Endodermal cell (in vitro differentiated cells): ENCODE measurements at regions not wholly inside any gene's neighbourhood (a gene's known extent, or its start where the extent isn't known, plus 50 kb on each side); places are given as distances from the start of the nearest gene placed in this dataset.

Experiments
- DNase-seq: peaks from one replicate; pipeline ENCODE4 v3.0.0-alpha.2; 2017
- H3K27ac ChIP-seq: 2 replicates; pipeline ENCODE4 v1.5.1; 2013; ENCODE audit warnings: mild to moderate bottlenecking, low read depth, low read length, moderate library complexity
- H3K27me3 ChIP-seq: 2 replicates; pipeline ENCODE4 v1.6.1; 2013; ENCODE audit warnings: mild to moderate bottlenecking, low read length, moderate library complexity; ENCODE audit not compliant: insufficient read depth, control insufficient read depth, poor library complexity, severe bottlenecking
- H3K36me3 ChIP-seq: 2 replicates; pipeline ENCODE4 v1.7.0; 2013; ENCODE audit warnings: mild to moderate bottlenecking, low read length, moderate library complexity; ENCODE audit not compliant: control insufficient read depth, insufficient read depth
- H3K4me1 ChIP-seq: one replicate; pipeline ENCODE4 v1.7.0; 2013; ENCODE audit warnings: low read length; ENCODE audit not compliant: control insufficient read depth, insufficient read depth
- H3K4me3 ChIP-seq: 2 replicates; pipeline ENCODE4 v1.5.1; 2013; ENCODE audit warnings: mild to moderate bottlenecking, low read length, moderate library complexity
- H3K9ac ChIP-seq: 2 replicates; pipeline ENCODE4 v1.6.1; 2013; ENCODE audit warnings: mild to moderate bottlenecking, low read length, moderate library complexity; ENCODE audit not compliant: poor library complexity, severe bottlenecking; ENCODE audit errors: extremely low read depth
- H3K9me3 ChIP-seq: 2 replicates; pipeline ENCODE4 v1.6.1; 2013; ENCODE audit warnings: mild to moderate bottlenecking, low read length, moderate library complexity; ENCODE audit not compliant: control insufficient read depth
- H3K27ac Mint-ChIP-seq: 2 replicates; pipeline ENCODE4 v1.8.0; 2020; ENCODE audit warnings: mixed read lengths
- H3K27me3 Mint-ChIP-seq: 2 replicates; pipeline ENCODE4 v1.8.0; 2021; ENCODE audit warnings: mild to moderate bottlenecking, mixed read lengths; ENCODE audit not compliant: insufficient read depth
- H3K36me3 Mint-ChIP-seq: 2 replicates; pipeline ENCODE4 v1.8.0; 2020; ENCODE audit warnings: low read depth, mixed read lengths
- H3K4me1 Mint-ChIP-seq: 2 replicates; pipeline ENCODE4 v1.8.0; 2020; ENCODE audit warnings: mixed read lengths
- H3K4me3 Mint-ChIP-seq: 2 replicates; pipeline ENCODE4 v1.8.0; 2020; ENCODE audit warnings: mild to moderate bottlenecking, moderate library complexity, mixed read lengths
- H3K9me3 Mint-ChIP-seq: 2 replicates; pipeline ENCODE4 v1.8.0; 2020; ENCODE audit warnings: mild to moderate bottlenecking, mixed read lengths
- WGBS, 2 experiments: methylation state at CpG; one replicate each; pipeline versions ENCODE4 v1.1.5 to v1.1.7; 2013; ENCODE audit warnings: missing lambda C conversion rate in 2 of 2, mixed read lengths in 1 of 2; ENCODE audit not compliant: insufficient coverage in 1 of 2, insufficient read length in 1 of 2; 5-methylcytosine and 5-hydroxymethylcytosine counted together
- TF ChIP-seq, protein P1 (sequence below): fragments of 200-600 bp; sonication (generic); conservative IDR thresholded peaks from 2 replicates; pipeline ENCODE4 v1.5.0; 2021; ENCODE audit warnings: antibody characterized with exemption, mild to moderate bottlenecking

DNA sequence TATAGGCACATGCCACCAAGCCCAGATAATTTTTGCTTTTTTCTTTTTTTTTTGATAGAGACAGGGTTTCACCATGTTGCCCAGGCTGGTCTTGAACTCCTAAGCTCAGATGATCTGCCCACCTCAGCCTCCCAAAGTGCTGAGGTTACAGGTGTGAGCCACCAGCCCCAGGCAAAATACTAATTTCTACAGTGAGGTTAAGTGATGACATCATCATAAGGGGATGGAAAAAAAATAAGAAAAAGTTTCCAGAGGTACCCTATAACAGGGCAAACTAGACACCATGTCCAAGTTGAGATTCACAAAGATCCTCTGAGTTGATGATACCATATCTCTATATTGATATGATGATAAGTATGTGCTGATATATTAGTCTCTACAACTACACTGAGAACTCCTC lies 163.7 kb upstream of the ACVR2A start:
- Mint-ChIP-seq H3K4me3 (no peak overlapping the region), H3K27ac (no peak overlapping the region), H3K27me3 (no peaks in the 10 kb centered on the region), H3K4me1 (peaks cover 8% of the 10 kb centered on the region), H3K9me3 (peaks cover 9% of the 10 kb centered on the region), H3K36me3 (no peaks in the 10 kb centered on the region)
- DNase-seq = no peak
- no peaks in the 10 kb centered on the region for H3K27me3 ChIP-seq
- no peak overlapping the region for H3K9ac ChIP-seq
- no peaks in the 10 kb centered on the region for H3K36me3 ChIP-seq
- TF ChIP-seq, protein P1, sequence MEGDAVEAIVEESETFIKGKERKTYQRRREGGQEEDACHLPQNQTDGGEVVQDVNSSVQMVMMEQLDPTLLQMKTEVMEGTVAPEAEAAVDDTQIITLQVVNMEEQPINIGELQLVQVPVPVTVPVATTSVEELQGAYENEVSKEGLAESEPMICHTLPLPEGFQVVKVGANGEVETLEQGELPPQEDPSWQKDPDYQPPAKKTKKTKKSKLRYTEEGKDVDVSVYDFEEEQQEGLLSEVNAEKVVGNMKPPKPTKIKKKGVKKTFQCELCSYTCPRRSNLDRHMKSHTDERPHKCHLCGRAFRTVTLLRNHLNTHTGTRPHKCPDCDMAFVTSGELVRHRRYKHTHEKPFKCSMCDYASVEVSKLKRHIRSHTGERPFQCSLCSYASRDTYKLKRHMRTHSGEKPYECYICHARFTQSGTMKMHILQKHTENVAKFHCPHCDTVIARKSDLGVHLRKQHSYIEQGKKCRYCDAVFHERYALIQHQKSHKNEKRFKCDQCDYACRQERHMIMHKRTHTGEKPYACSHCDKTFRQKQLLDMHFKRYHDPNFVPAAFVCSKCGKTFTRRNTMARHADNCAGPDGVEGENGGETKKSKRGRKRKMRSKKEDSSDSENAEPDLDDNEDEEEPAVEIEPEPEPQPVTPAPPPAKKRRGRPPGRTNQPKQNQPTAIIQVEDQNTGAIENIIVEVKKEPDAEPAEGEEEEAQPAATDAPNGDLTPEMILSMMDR = no peak
- H3K27ac ChIP-seq = no peak overlapping the region
- H3K4me3 ChIP-seq = no peak overlapping the region
- no peaks in the 10 kb centered on the region for H3K9me3 ChIP-seq
- peaks cover 3% of the 10 kb centered on the region for H3K4me1 ChIP-seq

DNA sequence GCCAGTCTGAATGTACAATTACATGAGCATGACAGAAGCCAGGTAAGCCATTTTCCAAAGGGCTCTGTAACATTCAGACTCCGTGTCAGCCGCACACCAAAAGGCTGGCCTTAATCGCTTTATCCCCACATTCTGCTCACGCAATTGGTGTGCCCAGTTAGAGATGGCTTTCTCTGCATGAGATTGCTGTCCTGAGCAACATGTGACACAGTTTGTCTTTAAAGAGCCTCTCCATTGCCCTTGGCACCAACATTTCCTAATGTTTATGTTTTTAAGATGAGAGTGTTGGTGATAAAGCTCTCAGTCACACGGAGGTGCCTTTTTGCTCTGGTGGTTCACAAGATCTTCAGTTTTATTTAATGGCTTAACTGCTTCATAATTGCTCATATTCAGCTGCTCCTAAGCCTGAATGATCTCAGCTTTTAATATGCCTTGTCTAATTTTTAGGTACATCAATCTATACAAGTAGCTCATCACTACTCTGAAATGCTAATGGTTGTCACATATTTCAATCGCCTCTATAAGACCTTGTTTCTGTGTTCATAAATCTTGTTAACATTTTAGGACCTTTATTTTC lies 164.8 kb upstream of the ACVR2A start:
- no peak overlapping the region for H3K27ac Mint-ChIP-seq
- Histone ChIP-seq H3K36me3 (no peaks in the 10 kb centered on the region), H3K9me3 (no peaks in the 10 kb centered on the region), H3K4me3 (no peak overlapping the region), H3K4me1 (peaks cover 3% of the 10 kb centered on the region), H3K27me3 (no peaks in the 10 kb centered on the region), H3K9ac (no peak overlapping the region), H3K27ac (no peak overlapping the region)
- DNase-seq = no peak
- TF ChIP-seq, protein P1 = no peak
- H3K4me3 Mint-ChIP-seq = no peak overlapping the region
- no peaks in the 10 kb centered on the region for H3K27me3 Mint-ChIP-seq
- WGBS, 2 experiments = 91 to 97% methylated on average over 6 of the region's 6 CpGs
- no peaks in the 10 kb centered on the region for H3K9me3 Mint-ChIP-seq
- no peaks in the 10 kb centered on the region for H3K36me3 Mint-ChIP-seq
- H3K4me1 Mint-ChIP-seq = peaks cover 8% of the 10 kb centered on the region

DNA sequence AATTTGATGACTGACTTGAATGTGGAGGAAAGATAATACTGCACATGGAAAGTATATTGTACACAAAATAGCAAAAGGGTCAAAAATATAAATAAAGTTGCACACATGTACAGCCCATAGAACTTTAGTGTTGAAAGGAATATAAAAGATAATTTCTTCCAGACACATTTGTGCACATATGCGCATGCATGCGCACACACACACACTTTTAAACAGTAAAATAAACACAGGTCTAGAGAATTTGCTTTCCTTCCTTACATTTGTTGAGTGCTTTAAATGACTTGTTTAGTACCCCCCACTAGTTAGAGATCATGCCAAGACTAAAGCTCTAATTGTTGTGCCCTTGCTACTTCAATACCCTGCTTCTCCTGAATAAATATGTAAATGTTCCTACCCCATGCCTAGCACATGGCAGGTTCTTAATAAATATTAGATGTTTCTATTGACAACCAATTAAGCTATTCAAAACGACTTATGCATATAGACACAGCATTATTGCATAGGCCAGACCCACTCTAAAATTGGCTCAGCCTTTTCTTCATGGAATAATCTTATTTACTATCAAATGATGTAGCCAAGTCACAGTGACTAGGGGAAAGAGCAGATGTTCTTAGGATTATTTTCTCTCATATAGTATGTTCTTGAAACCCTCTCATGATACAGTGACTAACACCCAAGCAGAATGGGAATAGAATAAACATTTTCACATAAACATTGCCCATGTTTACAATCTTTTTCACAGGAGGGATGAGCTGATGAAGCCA lies 165.5 kb upstream of the ACVR2A start:
- Mint-ChIP-seq H3K4me1 (peaks cover 8% of the 10 kb centered on the region), H3K4me3 (no peak overlapping the region), H3K36me3 (no peaks in the 10 kb centered on the region), H3K27me3 (no peaks in the 10 kb centered on the region), H3K27ac (no peak overlapping the region), H3K9me3 (no peaks in the 10 kb centered on the region)
- Histone ChIP-seq H3K9me3 (no peaks in the 10 kb centered on the region), H3K4me1 (peaks cover 3% of the 10 kb centered on the region), H3K36me3 (no peaks in the 10 kb centered on the region), H3K27me3 (no peaks in the 10 kb centered on the region), H3K27ac (no peak overlapping the region), H3K4me3 (no peak overlapping the region), H3K9ac (no peak overlapping the region)
- no peak for DNase-seq
- TF ChIP-seq, protein P1 = no peak
- 88% methylated on average over 3 of the region's 3 CpGs; no CpG with 5 or more reads in 1 of the 2 experiments for WGBS, 2 experiments
